A549 (cell line): ENCODE measurements at regions not wholly inside any gene's neighbourhood (a gene's known extent, or its start where the extent isn't known, plus 50 kb on each side); places are given as distances from the start of the nearest gene placed in this dataset.

Source experiments
- ATAC-seq, 2 experiments: fragments of 200-7000 bp in 1 of 2; fragments of >200 bp in 1 of 2; cut with Nextera tagmentation in 1 of 2; cut with Tn5 transposase in 1 of 2; 3 replicates each; pipeline versions ENCODE4 v1.8.0 to v1.9.1; 2018 to 2020; ENCODE audit warnings: mild to moderate bottlenecking in 1 of 2, moderate library complexity in 1 of 2
- CTCF ChIA-PET: fragments of 300-600 bp; sonication (Branson Sonifier 250); formaldehyde crosslinking; extraction: SDS; loops from one replicate; lab custom pipeline; 2021; ENCODE audit warnings: antibody characterized with exemption, inconsistent platforms; lab: Yijun Ruan, JAX
- POLR2A ChIA-PET: fragments of 350-600 bp; formaldehyde crosslinking; extraction: SDS; loops from one replicate; lab custom pipeline; 2021; ENCODE audit warnings: antibody characterized with exemption, inconsistent platforms; lab: Yijun Ruan, JAX
- DNase-seq, 2 experiments: peaks; one replicate each; pipeline versions ENCODE4 v3.0.0 to v3.0.0-alpha.2; 2011 to 2016; ENCODE audit warnings: low read depth in 1 of 2, low spot score in 1 of 2
- FAIRE-seq: peaks from 2 replicates; lab custom pipeline; 2011; peaks lifted over from hg19 to GRCh38; lab: Jason Lieb, UNC
- H3K27ac ChIP-seq, 2 experiments: fragments of >200 bp; sonication (Bioruptor Twin); formaldehyde crosslinking; 3 replicates each; pipeline ENCODE4 v1.5.1; 2016 to 2017
- H3K4me1 ChIP-seq: fragments of >200 bp; sonication (Bioruptor Twin); formaldehyde crosslinking; 3 replicates; pipeline ENCODE4 v1.6.1; 2016
- H3K4me2 ChIP-seq: fragments of >200 bp; sonication (Bioruptor Twin); formaldehyde crosslinking; 3 replicates; pipeline ENCODE4 v1.6.1; 2016
- H3K4me3 ChIP-seq: fragments of >200 bp; sonication (Bioruptor Twin); formaldehyde crosslinking; 3 replicates; pipeline ENCODE4 v1.5.1; 2016
- H3K9me3 ChIP-seq: fragments of >200 bp; sonication (Bioruptor Twin); formaldehyde crosslinking; 3 replicates; pipeline ENCODE4 v1.6.1; 2016
- CBX8 ChIP-seq: fragments of 200-600 bp; sonication (generic); IDR thresholded peaks from 2 replicates; pipeline ENCODE4 v1.6.1; 2016
- CHD4 ChIP-seq: fragments of 200-600 bp; sonication (generic); IDR thresholded peaks from 2 replicates; pipeline ENCODE4 v1.6.1; 2016; ENCODE audit warnings: antibody characterized with exemption, mild to moderate bottlenecking, borderline replicate concordance
- E2F6 ChIP-seq: IDR thresholded peaks from 2 replicates; pipeline ENCODE4 v1.6.1; 2012; ENCODE audit warnings: low read depth, borderline replicate concordance
- EP300 ChIP-seq, 2 experiments: fragments of >200 bp; sonication (Bioruptor Twin); formaldehyde crosslinking; IDR thresholded peaks; 2 replicates in 1 of 2; 3 replicates in 1 of 2; pipeline ENCODE4 v1.6.1; 2016 to 2017
- ESRRA ChIP-seq: fragments of 150-350 bp; IDR thresholded peaks from 2 replicates; pipeline ENCODE4 v1.6.1; 2014; ENCODE audit warnings: mild to moderate bottlenecking, low read length, borderline replicate concordance
- FOXS1 ChIP-seq: fragments of 250-450 bp; sonication (Bioruptor Pico); IDR thresholded peaks from 2 replicates; pipeline ENCODE4 v1.5.0; 2020; ENCODE audit warnings: mild to moderate bottlenecking, moderate library complexity
- HDAC2 ChIP-seq: fragments of 200-600 bp; sonication (generic); IDR thresholded peaks from 2 replicates; pipeline ENCODE4 v1.6.1; 2016
- HEYL ChIP-seq: fragments of 250-450 bp; sonication (Bioruptor Pico); IDR thresholded peaks from 2 replicates; pipeline ENCODE4 v1.8.0; 2021; ENCODE audit warnings: mild to moderate bottlenecking, moderate library complexity
- HMGXB4 ChIP-seq: fragments of 250-450 bp; sonication (Bioruptor Pico); IDR thresholded peaks from 2 replicates; pipeline ENCODE4 v1.5.0; 2021; ENCODE audit warnings: mild to moderate bottlenecking, moderate library complexity, borderline replicate concordance
- HOXB13 ChIP-seq: fragments of 250-450 bp; sonication (Bioruptor Pico); IDR thresholded peaks from 2 replicates; pipeline ENCODE4 v1.5.0; 2020; ENCODE audit warnings: low read depth, mild to moderate bottlenecking, moderate library complexity
- JUNB ChIP-seq: fragments of >200 bp; sonication (Bioruptor Twin); formaldehyde crosslinking; IDR thresholded peaks from 2 replicates; pipeline ENCODE4 v1.6.1; 2016
- KDM1A ChIP-seq: fragments of 200-600 bp; sonication (generic); IDR thresholded peaks from 2 replicates; pipeline ENCODE4 v1.6.1; 2016; ENCODE audit warnings: low read depth, mild to moderate bottlenecking
- MAX ChIP-seq: IDR thresholded peaks from 2 replicates; pipeline ENCODE4 v1.6.1; 2012
- NFE2L2 ChIP-seq: fragments of 150-350 bp; conservative IDR thresholded peaks from 2 replicates; pipeline ENCODE4 v1.6.1; 2014; ENCODE audit warnings: low read length
- RAD21 ChIP-seq, 2 experiments: fragments of >200 bp in 1 of 2; sonication (Bioruptor Twin) in 1 of 2; formaldehyde crosslinking in 1 of 2; IDR thresholded peaks in 1 of 2; conservative IDR thresholded peaks in 1 of 2; 2 replicates in 1 of 2; 3 replicates in 1 of 2; pipeline ENCODE4 v1.6.1; 2012 to 2018; ENCODE audit warnings: inconsistent platforms in 1 of 2
- RARB ChIP-seq: fragments of 250-450 bp; sonication (Bioruptor Pico); IDR thresholded peaks from 2 replicates; pipeline ENCODE4 v1.8.0; 2021; ENCODE audit warnings: mild to moderate bottlenecking, moderate library complexity
- RFX5 ChIP-seq: fragments of 450-650 bp; IDR thresholded peaks from 2 replicates; pipeline ENCODE4 v1.7.1; 2014; ENCODE audit warnings: antibody characterized with exemption, mild to moderate bottlenecking, moderate library complexity
- ZC3H11A ChIP-seq: fragments of 450-650 bp; IDR thresholded peaks from 2 replicates; pipeline ENCODE4 v1.6.1; 2014; ENCODE audit warnings: antibody characterized with exemption, mild to moderate bottlenecking
- ZNF302 ChIP-seq: fragments of 250-450 bp; sonication (Bioruptor Pico); IDR thresholded peaks from 2 replicates; pipeline ENCODE4 v1.9.0; 2021; ENCODE audit warnings: inconsistent platforms, mild to moderate bottlenecking, moderate library complexity
- ZSCAN20 ChIP-seq: fragments of 250-450 bp; sonication (Bioruptor Pico); IDR thresholded peaks from 2 replicates; pipeline ENCODE4 v1.8.0; 2022; ENCODE audit warnings: mild to moderate bottlenecking, moderate library complexity
- WGBS: methylation state at CpG from one replicate; pipeline ENCODE4 v1.1.6; 2017; ENCODE audit errors: missing lambda C conversion rate; 5-methylcytosine and 5-hydroxymethylcytosine counted together
- TF ChIP-seq, protein P1 (sequence below): fragments of >200 bp; sonication (Bioruptor Twin); formaldehyde crosslinking; IDR thresholded peaks from 2 replicates; pipeline ENCODE4 v1.6.1; 2016

GRCh38 chr5:30878746-30879145, 314.7 kb upstream of the CDH6 start:
- DNase-seq (no peak), FAIRE-seq (no peak), ATAC-seq (no peak)
- 83% methylated on average over 1 of the region's 1 CpG for WGBS
- Histone ChIP-seq H3K27ac (no peak overlapping the region), H3K4me1 (no peaks in the 10 kb centered on the region)
- POLR2A ChIA-PET: no interaction called here
- CTCF ChIA-PET: no interaction called here
- TF ChIP-seq HEYL (CRISPR knock-in tag) (no peak), RARB (CRISPR knock-in tag) (no peak), ESRRA (no peak), MAX (no peak)
- TF ChIP-seq, all 56 proteins: peak for 0
- H3K4me3 ChIP-seq: no peak overlapping the region
- H3K9me3 ChIP-seq: no peaks in the 10 kb centered on the region
- no peak overlapping the region for H3K4me2 ChIP-seq

DNA sequence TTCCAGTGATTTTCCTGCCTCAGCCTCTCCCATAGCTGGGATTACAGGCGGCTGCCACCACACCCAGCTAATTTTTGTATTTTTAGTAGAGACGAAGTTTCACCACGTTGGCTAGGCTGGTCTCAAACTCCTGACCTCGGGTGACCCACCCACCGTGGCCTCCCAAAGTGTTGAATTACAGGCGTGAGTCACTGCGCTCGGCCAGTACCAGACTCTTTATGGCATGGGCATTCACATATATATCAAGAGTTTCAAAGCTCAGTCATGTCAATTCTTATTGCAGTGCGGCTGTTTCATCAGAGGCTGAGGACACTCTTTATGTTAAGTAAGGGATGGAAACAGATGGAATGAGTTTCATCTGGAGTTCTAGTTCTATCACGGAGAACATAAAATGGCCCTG, 315.2 kb upstream of the CDH6 start:
- FAIRE-seq: no peak
- Histone ChIP-seq H3K4me2 (no peak overlapping the region), H3K4me3 (no peak overlapping the region), H3K9me3 (no peaks in the 10 kb centered on the region), H3K27ac (no peak overlapping the region), H3K4me1 (no peaks in the 10 kb centered on the region)
- no peak for TF ChIP-seq RFX5
- no peak for TF ChIP-seq HDAC2
- TF ChIP-seq, protein P1, sequence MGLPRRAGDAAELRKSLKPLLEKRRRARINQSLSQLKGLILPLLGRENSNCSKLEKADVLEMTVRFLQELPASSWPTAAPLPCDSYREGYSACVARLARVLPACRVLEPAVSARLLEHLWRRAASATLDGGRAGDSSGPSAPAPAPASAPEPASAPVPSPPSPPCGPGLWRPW: no peak
- TF ChIP-seq ZC3H11A: no peak
- no peak for ATAC-seq
- ChIA-PET POLR2A (no interaction called here), CTCF (no interaction called here)
- DNase-seq: no peak
- 46% methylated on average over 10 of the region's 10 CpGs for WGBS

- ChIA-PET CTCF (interaction anchor here (1.0 kb wide), 1 partner anchor 15 kb away, joined by 3 read pairs; no protein-coding TSS in a partner anchor), POLR2A (no interaction called here)
- Histone ChIP-seq H3K4me1 (no peaks in the 10 kb centered on the region), H3K9me3 (no peaks in the 10 kb centered on the region), H3K4me3 (no peak overlapping the region), H3K27ac (no peak overlapping the region), H3K4me2 (no peak overlapping the region)
- DNase-seq (no peak), ATAC-seq (no peak), FAIRE-seq (no peak)
- WGBS: 32% methylated on average over 10 of the region's 10 CpGs
- TF ChIP-seq CBX8 (no peak), E2F6 (no peak), RAD21 (conservative IDR thresholded peaks at IDR 0.05 in 1 of 2, IDR thresholded peaks at IDR 0.05 in 1 of 2) (no peak), JUNB (no peak), HOXB13 (no peak), HMGXB4 (no peak), NFE2L2 (no peak), ZSCAN20 (no peak), CHD4 (no peak), ZNF302 (CRISPR knock-in tag) (no peak), KDM1A (no peak)
These were observed 319.0 kb upstream of the CDH6 start for GRCh38 chr5:30874241-30875034.

DNA sequence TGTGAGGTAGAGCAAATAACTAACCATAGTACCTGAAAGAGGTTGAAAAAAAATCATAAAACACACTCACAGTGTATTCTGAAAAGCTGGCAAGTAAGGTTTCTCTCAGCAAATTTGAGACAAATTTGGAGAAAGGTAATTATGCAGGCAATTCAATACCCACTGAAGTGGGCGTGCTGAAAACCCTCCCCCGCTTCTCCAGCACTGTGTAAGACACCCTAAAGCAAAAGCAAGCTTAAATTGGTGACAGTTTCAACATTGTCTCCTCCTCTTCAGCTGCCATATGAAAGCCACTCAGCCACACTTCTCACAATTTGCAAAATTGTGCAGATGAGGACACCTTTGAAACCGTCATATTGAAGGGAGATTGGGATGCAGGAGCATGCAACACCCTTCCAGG, 322.3 kb upstream of the CDH6 start:
- DNase-seq (no peak), FAIRE-seq (no peak), ATAC-seq (no peak)
- WGBS: 16% methylated on average over 3 of the region's 3 CpGs
- ChIA-PET POLR2A (no interaction called here), CTCF (no interaction called here)
- Histone ChIP-seq H3K4me1 (no peaks in the 10 kb centered on the region), H3K4me3 (no peak overlapping the region), H3K27ac (no peak overlapping the region), H3K4me2 (no peak overlapping the region), H3K9me3 (no peaks in the 10 kb centered on the region)
- TF ChIP-seq NFE2L2 (no peak), CHD4 (no peak), FOXS1 (CRISPR knock-in tag) (no peak), EP300 (IDR thresholded peaks at IDR 0.05) (no peak), KDM1A (no peak)
